Activated B cell treated with CpG ODN at 0.5 μM for 24 hours (primary cell): ENCODE measurements at regions not wholly inside any gene's neighbourhood (a gene's known extent, or its start where the extent isn't known, plus 50 kb on each side); places are given as distances from the start of the nearest gene placed in this dataset.

Source experiments
- ATAC-seq: fragments of 200-7000 bp; cut with Tn5 transposase; one replicate; pipeline ENCODE4 v1.10.0; 2021; ENCODE audit warnings: low read depth, mild to moderate bottlenecking, moderate library complexity
- CTCF ChIA-PET: fragments of 350-600 bp; sonication (Branson Sonifier 250); formaldehyde crosslinking; loops from one replicate; lab custom pipeline; 2021; ENCODE audit warnings: antibody characterized with exemption; lab: Charles Lee
- POLR2A ChIA-PET: fragments of 350-600 bp; sonication (Branson Sonifier 250); formaldehyde crosslinking; loops from one replicate; lab custom pipeline; 2021; ENCODE audit warnings: antibody characterized with exemption; lab: Charles Lee
- DNase-seq: peaks from one replicate; pipeline ENCODE4 v3.0.0; 2022
- H3K27ac Mint-ChIP-seq: one replicate; pipeline ENCODE4 v1.8.0; 2020; ENCODE audit warnings: mixed read lengths
- H3K27me3 Mint-ChIP-seq: one replicate; pipeline ENCODE4 v1.8.0; 2021; ENCODE audit warnings: mixed read lengths
- H3K36me3 Mint-ChIP-seq: one replicate; pipeline ENCODE4 v1.8.0; 2021; ENCODE audit warnings: low read depth, mixed read lengths
- H3K4me1 Mint-ChIP-seq: one replicate; pipeline ENCODE4 v1.8.0; 2021; ENCODE audit warnings: mixed read lengths
- H3K4me3 Mint-ChIP-seq: one replicate; pipeline ENCODE4 v1.8.0; 2020; ENCODE audit warnings: mild to moderate bottlenecking, mixed read lengths
- H3K9me3 Mint-ChIP-seq: one replicate; pipeline ENCODE4 v1.8.0; 2020; ENCODE audit warnings: mixed read lengths
- intact Hi-C: fragments of 100-400 bp; cut with micrococcal nuclease; formaldehyde crosslinking; loops from one replicate; pipeline ENCODE4 v1.15.1; 2024
- TF ChIP-seq, protein P1 (sequence below): fragments of 200-600 bp; IDR thresholded peaks from one replicate; pipeline ENCODE4 v1.8.0; 2022; ENCODE audit warnings: antibody characterized with exemption, mild to moderate bottlenecking

DNA sequence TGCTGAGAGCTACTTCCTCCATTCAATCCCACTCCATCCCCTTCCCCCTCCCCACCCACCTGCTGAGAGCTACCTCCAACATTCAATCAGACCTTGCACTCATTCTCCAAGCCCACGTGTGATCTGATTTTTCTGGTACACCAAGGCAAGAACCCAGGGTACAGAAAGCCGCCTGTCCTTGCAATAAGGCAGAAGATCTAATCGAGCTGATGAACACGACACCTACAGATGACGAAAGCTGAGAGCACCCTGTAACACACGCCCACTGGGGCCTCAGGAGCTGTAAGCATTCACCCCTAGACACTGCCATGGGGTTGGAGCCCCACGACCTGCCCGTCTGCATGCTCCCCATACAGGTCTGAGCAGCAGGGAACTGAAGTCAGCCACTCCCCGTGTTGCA is 58.3 kb downstream of the TRIML1 start:
- Mint-ChIP-seq H3K4me1 (no peaks in the 10 kb centered on the region), H3K27me3 (no peaks in the 10 kb centered on the region), H3K4me3 (no peak overlapping the region), H3K36me3 (no peaks in the 10 kb centered on the region), H3K9me3 (peaks cover 9% of the 10 kb centered on the region), H3K27ac (no peak overlapping the region)
- DNase-seq, result no peak
- ATAC-seq, result no peak
- POLR2A ChIA-PET, result no interaction called here
- CTCF ChIA-PET, result no interaction called here
- intact Hi-C loops, result no loop called here
- TF ChIP-seq, protein P1, sequence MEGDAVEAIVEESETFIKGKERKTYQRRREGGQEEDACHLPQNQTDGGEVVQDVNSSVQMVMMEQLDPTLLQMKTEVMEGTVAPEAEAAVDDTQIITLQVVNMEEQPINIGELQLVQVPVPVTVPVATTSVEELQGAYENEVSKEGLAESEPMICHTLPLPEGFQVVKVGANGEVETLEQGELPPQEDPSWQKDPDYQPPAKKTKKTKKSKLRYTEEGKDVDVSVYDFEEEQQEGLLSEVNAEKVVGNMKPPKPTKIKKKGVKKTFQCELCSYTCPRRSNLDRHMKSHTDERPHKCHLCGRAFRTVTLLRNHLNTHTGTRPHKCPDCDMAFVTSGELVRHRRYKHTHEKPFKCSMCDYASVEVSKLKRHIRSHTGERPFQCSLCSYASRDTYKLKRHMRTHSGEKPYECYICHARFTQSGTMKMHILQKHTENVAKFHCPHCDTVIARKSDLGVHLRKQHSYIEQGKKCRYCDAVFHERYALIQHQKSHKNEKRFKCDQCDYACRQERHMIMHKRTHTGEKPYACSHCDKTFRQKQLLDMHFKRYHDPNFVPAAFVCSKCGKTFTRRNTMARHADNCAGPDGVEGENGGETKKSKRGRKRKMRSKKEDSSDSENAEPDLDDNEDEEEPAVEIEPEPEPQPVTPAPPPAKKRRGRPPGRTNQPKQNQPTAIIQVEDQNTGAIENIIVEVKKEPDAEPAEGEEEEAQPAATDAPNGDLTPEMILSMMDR, result no peak

DNA sequence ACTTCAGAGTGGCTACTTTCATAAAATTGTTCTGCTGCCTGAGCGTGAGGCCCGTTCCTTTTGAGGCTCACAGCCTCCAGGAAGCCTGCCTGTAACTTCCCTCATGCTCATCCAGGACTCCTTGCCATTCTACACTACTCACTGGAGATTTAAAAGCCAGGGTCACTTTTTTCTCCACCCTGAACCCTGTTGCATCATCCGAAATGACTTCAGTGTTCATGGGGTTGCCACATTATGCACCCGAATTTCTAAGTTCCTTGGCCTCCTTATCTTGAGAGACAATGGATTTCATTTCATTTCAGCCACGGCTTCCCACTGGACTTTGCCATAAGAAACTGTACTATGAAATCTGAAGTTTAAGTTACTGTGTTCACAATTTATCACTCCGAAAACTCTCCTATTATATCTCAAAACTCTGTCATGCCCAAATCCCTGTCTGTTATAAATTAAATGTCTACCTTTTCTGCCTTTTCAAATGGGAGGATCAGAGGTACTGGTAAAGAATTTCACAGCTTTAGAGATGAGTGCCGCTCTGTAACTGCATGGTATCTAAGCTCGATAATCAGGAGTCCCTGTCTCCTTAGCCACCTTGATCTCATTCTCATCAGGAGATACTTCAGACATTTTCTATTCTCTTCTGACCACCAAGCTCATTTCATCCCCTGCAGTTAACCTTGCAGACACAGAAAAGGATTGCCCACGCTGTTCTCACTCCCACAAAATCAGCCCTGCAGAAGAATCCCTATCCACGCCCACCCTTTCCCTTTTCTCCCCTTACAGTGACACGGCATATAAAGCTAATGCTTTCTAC is 59.9 kb downstream of the TRIML1 start:
- ChIA-PET CTCF (no interaction called here), POLR2A (no interaction called here)
- ATAC-seq (no peak), DNase-seq (no peak)
- TF ChIP-seq, protein P1, result no peak
- peaks cover 9% of the 10 kb centered on the region for H3K9me3 Mint-ChIP-seq
- intact Hi-C loops, result no loop called here
- H3K27ac Mint-ChIP-seq, result no peak overlapping the region
- H3K4me3 Mint-ChIP-seq, result no peak overlapping the region
- H3K4me1 Mint-ChIP-seq, result no peaks in the 10 kb centered on the region
- H3K27me3 Mint-ChIP-seq, result no peaks in the 10 kb centered on the region
- no peaks in the 10 kb centered on the region for H3K36me3 Mint-ChIP-seq

DNA sequence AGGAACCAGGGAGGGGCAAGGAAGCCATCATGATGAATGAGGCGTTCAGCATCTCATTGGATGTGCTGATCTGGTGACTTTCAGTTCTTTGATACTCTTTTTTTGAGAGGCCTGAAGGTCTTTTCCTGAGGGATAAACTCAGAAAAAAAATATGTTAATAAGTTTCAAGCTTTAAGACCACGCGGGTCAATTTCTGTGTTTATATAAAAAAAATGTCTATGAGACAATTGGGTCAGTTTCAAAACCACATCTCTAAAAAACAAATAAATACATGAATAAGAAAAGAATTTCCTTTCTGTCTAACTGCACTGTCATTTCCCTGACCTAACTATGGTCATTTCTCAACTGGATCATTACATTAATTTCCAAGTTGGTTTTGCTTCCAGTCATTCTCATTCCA is 62.6 kb downstream of the TRIML1 start:
- Mint-ChIP-seq H3K36me3 (no peaks in the 10 kb centered on the region), H3K27me3 (no peaks in the 10 kb centered on the region), H3K9me3 (peaks cover 9% of the 10 kb centered on the region), H3K27ac (no peak overlapping the region), H3K4me3 (no peak overlapping the region), H3K4me1 (no peaks in the 10 kb centered on the region)
- CTCF ChIA-PET, result no interaction called here
- POLR2A ChIA-PET, result no interaction called here
- intact Hi-C loops, result no loop called here
- TF ChIP-seq, protein P1, result no peak
- ATAC-seq (no peak), DNase-seq (no peak)

DNA sequence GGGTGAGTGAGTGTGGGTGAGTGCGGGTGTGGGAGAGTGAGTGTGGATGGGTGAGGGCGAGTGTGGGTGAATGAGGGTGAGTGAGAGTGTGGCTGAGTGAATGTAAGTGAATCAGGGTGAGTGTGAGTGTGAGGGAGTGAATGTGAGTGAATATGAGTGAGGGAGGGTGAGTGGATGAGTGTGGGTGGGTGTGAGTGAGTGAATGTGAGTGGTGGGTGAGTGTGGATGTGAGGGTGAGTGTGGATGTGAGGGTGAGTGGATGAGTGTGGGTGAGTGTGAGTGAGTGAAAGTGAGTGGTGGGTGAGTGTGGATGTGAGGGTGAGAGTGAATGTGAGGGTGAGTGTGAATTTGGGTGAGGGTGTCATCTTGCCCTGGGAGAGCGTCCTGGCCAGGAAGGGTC is 67.5 kb downstream of the TRIML1 start:
- POLR2A ChIA-PET, result no interaction called here
- no peaks in the 10 kb centered on the region for H3K4me1 Mint-ChIP-seq
- intact Hi-C loops, result no loop called here
- no peaks in the 10 kb centered on the region for H3K27me3 Mint-ChIP-seq
- TF ChIP-seq, protein P1, result no peak
- DNase-seq (no peak), ATAC-seq (no peak)
- H3K27ac Mint-ChIP-seq, result no peak overlapping the region
- no peak overlapping the region for H3K4me3 Mint-ChIP-seq
- H3K36me3 Mint-ChIP-seq, result no peaks in the 10 kb centered on the region
- H3K9me3 Mint-ChIP-seq, result peaks cover 7% of the 10 kb centered on the region
- CTCF ChIA-PET, result no interaction called here

DNA sequence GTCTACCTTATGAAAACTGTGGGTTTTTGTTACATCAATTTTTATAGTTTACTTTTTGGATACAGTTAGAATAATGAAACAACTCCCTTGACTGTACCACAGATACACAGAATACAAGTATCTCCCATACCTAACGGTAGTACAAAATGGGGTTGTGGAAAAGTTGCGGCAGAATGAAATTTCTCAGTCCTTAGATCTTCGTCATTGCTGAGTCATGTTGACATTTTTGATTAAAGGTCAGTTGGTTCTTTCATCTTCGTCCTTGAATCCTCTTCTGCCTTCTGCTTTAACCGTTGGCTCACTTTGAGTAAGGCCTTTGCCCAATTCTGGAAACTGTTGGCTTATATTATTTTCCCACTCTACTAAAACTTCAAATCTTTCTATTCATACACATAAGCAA is 75.6 kb downstream of the TRIML1 start:
- CTCF ChIA-PET, result no interaction called here
- Mint-ChIP-seq H3K27me3 (no peaks in the 10 kb centered on the region), H3K36me3 (no peaks in the 10 kb centered on the region), H3K9me3 (peaks cover 6% of the 10 kb centered on the region), H3K4me3 (no peak overlapping the region), H3K27ac (no peak overlapping the region), H3K4me1 (no peaks in the 10 kb centered on the region)
- intact Hi-C loops, result no loop called here
- ATAC-seq, result no peak
- TF ChIP-seq, protein P1, result no peak
- POLR2A ChIA-PET, result no interaction called here
- no peak for DNase-seq
